ENCODE measurements at regions not wholly inside any gene's neighbourhood (a gene's known extent, or its start where the extent isn't known, plus 50 kb on each side); places are given as distances from the start of the nearest gene placed in this dataset.
"Not testable (repeated sequence)": the region's sequence is repeated elsewhere in the genome, so short reads cannot be mapped to it uniquely, and the experiment has no call there.

DNA sequence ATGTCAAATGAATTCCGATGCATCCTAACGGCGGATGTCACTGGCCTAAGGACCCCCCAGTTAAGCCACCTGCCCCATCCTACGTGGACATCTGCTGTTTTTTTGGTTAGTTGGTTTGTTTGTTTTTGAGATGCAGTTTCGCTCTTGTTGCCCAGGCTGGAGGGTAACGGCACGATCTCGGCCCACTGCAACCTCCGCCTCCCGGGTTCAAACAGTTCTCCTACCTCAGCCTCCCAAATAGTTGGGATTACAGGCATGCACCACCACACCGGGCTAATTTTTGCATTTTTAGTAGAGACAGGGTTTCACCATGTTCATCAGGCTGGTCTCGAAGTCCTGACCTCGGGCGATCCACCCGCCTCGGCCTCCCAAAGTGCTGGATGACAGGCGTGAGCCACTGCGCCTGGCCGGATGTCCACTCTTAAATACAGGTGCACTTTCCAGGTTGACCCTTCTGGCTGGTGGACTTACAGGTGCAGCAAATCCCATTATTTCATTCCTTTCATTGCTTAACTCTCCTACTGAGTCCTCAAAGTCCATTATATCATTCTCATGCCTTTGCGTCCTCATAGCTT is 206.2 kb downstream of the CRLF2 start:
- DNase-seq: no peak

DNA sequence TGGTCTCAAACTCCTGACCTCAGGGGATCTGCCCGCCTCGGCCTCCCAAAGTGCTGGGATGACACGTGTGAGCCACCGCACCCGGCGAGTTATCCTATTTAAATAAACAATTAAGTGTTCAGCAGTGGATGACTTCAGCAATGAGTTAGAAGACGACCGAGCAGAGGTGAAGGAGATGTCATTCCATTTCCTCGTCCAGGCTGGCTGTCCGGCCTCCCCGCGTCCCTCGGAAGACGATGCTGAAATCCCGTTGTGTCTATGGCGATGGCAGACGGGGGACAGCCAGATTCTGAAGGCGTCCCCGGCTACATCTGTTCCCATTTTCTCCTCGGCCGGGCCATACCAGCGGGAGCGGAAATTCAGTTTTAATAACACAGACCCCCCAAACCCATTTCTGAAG is 209.8 kb downstream of the CRLF2 start:
- DNase-seq: no peak

DNA sequence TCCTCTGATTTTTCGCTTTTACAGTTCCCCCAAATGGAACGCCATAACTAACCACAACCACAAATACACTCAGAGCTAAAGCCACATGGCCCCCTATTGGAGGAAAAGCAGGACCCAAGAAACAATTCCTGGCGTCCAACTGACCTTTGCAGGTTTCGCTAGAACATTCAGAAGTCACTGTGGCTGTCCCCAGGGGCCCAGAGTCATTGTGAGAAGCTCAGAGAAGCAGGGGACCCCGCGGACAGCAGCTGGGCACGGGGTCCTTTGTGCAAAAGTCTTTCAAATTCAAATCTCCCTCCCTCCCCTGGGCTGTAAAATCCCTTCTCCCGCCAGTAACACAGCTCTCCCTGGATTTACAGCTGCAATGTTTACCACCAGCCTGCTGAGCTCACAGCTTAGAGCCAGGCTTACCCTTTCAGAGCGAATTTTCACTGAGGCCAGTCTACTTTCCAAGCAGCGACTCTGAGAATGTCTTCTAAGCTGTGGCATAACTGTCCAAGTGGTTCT is 214.8 kb downstream of the CRLF2 start:
- DNase-seq: no peak

DNA sequence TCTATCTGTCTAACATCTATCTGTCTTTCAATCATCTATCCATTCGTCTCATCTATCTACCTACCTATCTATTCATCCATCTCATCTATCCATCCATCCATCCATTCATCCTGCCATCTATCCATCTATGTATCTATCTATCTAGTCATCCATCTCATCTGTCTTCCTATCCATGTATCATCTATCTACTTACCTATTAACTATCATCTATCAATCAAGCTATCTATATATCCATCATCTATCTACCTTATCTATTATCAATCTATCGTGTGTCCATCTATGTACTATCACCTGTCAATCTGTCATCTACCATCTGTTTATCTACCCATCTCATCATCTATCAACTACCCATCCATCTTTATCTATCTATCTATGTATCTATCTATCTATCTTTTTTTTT is 217.7 kb downstream of the CRLF2 start:
- DNase-seq: no peak

DNA sequence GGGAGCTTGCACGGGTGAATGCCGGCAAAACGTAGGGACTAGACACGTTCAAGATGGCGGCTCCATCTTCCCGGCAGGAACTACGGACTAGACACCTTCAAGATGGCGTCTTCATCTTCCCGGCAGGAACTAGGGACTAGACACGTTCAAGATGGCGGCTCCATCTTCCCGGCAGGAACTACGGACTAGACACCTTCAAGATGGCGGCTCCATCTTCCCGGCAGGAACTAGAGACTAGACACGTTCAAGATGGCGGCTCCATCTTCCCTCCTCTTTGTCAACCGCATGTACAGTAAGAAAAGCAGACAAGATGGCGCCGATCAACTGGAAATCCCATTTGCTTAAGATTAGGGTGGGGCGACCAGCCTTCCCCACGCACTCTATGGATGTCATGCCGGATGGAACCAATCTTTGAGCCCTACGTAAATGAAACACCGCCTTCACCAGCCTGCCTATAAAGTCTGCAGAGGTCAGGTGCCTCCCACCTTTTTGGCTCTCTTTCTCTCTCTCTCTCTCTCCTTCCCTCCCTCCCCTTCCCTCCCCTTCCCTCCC is 222.4 kb downstream of the CRLF2 start:
- peak; percentile 84 for DNase-seq

DNA sequence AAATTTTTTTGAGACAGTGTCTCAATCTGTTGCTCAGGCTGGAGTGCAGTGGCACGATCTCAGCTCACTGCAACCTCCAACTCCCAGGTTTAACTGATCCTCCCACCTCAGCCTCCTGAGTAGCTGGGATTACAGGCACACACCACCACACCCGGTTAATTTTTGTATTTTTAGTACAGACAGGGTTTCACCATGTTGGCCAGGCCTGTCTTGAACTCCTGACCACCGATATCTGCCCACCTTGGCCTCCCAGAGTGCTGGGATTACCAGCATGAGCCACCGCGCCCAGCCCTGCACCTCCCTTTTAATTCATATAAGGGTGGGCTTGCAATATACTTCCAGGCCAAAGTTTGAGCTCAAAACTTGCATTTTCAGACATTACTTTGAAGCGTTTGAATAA is 223.9 kb downstream of the CRLF2 start:
- not testable (repeated sequence) for DNase-seq

DNA sequence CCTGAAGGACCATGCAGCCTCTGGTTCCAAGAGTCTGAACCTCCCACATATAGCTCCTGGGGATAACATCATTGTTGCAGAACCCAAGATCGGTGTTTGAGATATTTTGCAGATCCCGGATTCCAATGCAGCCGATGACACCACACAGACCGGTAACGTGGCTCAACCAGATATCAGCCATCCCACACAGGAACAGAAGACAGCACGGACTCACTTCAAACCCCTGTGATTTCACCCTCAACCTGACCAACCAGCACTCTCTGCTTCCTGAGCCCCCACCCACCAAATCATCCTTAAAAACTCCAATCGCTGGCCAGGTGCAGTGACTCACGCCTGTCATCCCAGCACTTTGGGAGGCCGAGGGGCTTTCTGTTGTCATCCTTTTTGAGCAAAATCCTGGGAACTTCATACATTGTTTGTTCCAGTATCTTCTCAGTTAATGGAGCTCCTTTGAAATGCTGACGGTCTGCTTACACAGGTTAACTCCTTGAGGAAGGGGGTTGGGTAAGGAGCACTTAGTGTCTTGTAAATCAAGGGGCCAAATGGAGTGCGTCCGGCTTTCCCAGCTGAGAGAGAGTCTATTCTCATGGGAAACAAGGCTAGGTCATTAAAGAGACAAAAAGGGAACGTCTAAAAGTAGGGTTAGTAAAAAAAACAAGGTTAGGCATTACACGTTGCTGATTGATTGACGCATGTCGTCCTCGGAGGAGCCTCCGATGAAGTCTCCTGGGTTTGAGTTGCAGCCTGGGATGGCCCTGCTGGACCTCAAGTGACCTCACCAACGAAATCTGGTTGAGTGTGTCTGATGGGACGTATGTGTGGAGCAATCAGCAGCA is 230.4 kb downstream of the CRLF2 start:
- no peak for DNase-seq

DNA sequence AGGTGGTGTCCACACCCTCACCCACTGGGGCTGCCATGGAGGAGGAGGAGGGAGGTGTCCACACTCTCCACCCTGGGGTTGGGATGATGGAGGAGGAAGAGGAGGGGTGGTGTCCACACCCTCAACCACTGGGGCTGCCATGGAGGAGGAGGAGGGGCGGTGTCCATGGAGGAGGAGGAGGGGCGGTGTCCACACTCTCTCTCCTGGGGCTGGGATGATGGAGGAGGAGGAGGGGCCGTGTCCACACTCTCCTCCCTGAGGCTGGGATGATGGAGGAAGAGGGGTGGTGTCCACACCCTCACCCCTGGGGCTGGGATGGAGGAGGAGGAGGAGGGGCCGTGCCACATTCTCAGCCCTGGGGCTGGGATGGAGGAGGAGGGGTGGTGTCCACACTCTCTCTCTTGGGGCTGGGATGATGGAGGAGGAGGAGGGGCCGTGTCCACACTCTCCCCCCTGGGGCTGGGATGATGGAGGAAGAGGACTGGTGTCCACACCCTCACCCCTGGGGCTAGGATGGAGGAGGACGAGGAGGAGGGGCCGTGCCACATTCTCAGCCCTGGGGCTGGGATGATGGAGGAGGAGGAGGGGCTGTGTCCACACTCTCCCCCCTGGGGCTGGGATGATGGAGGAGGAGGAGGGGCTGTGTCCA is 231.7 kb downstream of the CRLF2 start:
- no peak for DNase-seq

DNA sequence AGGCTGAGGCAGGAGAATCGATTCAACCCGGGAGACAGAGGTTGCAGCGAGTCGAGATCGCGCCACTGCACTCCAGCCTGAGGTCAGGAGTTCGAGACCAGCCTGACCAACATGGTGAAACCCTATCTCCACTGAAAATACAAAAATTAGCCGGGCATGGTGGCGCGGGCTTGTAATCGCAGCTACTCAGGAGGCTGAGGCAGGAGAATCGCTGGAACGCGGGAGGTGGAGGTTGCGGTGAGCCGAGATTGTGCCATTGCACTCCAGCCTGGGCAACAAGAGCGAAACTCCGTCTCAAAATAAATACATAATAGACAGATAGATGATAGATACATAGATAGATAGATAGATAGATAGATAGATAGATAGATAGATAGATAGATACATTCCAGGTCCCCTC is 233.3 kb downstream of the CRLF2 start:
- DNase-seq: not testable (repeated sequence)

DNA sequence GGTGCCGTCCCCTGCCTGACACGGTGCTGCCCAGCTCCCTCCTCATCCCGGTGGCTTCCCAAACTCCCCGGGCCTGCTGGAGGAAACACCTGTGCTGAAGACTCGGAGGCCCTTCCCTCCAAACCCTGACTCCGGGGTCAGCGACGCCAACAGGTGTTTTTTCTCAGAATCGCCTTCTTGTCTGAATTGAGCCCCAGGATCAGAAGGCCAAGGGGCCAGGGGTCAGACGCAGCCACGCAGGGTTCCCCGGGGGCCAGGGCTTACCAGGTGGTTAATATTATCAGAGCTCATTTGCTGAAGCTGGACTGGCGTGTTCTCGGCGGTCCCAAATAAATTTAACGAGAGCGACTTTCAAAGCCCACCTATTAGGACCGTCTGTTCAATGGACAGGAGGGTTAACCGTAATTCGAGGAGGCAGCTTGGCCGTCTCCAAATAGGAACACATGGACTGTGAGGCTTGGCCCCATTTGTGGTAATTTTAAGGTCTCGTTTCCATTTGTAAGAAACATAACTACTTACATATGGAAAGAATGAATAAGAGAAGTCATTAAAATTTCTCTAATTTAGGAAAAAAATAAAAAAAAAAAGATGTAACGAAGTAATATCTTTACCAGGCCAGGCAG is 239.3 kb downstream of the CRLF2 start:
- DNase-seq: no peak

DNA sequence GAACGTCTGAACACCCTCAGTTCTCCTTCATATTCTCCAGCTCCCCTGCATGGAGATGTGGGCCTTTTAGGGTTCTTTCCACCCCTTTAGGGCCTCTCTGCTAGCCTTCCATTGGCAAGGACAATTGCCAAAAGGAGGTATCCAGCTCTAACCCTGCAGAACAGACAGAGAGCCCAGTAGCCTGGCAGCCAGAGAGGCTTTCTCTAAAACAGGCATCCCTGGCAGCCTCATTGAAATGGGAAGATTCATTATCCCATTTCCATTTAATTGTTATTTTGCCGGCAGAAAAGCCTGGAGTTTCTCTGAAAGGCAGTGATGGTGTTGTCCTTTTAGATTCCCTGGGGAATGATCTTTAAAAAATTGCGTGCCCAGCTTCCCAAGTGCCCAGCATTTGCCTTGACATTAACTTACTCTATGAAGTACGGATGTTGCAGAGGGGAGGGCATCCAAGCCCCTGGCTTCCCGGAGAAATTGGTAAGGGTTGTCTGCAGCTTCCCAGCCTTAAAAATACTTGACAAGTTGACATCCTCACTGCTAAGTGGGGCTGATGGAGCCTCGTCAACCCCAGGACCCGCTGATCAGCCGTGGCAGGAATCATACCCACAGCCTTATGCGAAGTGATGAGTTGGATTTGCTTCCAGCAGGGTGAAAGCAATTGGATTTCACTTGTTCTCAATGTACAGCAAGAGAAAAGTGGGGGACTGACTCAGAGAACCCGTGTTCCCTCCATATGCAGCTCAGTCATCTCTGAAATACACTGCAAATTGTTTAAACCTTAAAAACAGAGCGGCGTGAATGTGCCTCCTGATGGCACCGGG is 244.1 kb downstream of the CRLF2 start:
- no peak for DNase-seq

DNA sequence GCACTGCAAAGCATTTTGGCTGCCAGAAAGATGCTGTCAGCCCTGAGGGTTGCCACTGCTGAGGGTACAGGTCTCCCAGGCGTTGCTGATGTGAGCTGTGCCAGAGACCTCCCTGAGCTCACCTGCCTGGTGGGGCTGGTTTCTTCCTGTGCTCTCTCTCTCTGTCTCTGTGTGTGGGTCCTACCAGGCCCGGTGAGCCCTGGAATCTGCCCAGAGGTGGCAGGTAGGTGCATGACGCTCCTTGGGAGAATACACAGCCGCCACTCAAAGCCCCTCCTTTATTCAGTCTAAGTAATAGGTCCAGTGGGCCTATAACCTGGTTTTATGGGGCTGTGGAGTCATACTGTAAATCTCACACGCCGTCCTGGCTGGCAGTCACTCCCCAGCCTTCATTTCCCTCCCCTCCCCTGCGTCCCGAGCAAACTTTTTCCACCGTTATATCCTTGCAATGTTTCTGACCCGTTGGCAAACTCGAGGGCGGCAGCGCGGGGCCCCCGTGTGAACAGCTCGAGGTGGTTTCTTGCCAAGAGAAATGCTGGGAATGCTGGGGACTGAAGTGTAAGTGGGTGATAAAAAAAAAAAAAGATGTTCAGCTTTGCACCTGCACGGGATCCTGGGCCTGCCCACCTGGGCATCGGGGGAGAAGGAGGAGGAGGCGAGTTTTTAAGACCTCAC is 245.9 kb downstream of the CRLF2 start:
- no peak for DNase-seq

DNA sequence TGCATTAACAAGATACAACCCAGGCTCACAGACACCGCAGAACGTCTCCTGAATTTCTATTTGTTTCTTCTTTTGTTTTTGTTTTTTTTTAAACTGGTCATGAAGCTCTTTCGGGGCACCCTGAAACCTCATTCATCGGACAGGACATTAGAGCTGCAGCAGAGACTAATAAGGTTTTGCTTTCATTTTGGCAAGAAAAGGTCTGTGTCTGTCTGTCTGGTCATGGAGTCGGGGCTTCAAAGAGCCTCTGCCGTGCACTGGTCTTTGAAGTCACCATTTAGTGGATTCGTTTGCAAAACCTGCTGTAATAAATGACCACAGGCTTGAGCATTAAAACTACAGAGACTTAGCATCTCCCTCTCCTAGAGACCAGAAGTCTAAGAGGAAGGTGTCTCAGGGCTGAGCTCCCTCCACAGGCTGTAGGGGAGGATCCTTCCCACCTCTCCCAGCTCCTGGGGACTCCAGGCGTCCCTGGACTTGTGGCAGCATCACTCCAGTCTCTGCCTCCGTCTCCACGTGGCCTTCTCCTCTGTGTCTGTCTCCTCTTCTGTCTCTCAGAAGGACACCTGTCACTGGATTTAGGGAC is 247.5 kb downstream of the CRLF2 start:
- no peak for DNase-seq

DNA sequence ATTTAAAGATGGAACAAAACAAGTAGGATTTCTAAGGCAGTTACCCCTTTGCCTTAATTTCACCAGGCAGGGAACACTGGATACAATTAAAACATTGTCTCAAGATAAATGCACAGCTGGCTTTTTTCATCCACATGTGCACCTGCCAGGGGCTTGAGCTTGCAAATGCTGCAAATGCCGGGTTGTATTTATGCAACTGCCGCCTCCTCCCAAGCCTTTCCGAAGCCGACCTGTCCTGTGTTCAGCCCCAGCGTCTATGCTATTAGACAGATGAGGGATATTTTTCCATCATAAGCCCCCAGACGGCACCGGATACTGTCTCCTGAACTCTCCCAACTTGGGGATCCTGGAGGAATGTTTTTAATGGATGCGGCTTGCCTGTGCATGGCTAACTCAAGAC is 251.6 kb downstream of the CRLF2 start:
- DNase-seq: no peak

DNA sequence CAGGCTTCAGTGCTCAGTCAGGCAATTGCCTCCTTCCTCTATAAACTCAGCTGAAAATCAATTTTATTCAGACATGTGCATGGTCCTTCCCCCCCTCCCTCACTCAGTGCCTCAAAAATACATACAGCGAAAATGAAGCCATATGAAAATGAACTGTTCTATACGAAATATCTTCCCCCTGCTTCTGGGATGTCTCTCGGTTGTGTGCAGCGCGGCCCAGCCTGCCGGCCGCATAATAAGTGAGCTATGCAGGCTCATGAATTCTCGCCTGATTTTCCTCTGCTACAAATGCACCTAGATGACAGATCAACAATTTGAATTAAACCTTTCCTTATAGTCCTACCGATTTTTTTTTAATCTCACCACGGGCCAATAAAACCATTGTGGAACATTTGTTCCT is 252.9 kb downstream of the CRLF2 start:
- no peak for DNase-seq

DNA sequence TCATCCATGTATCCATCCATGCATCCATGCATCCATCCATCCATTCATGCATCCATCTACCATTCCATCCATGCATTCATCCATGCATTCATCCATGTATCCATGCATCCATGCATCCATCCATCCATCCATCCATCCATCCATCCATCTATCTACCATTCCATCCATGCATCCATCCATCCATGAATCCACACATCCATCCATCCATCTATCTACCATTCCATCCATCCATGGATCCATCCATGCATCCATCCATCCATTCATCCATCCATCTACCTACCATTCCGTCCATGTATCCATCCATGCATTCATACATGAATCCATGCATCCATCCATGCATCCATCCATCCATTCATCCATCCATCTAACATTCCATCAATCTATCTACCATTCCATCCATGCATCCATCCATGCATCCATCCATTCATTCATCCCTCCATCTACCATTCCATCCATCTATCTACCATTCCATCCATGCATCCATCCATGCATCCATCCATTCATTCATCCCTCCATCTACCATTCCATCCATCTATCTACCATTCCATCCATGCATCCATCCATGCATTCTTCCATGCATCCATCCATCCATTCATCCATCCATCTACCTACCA is 257.2 kb downstream of the CRLF2 start:
- not testable (repeated sequence) for DNase-seq

DNA sequence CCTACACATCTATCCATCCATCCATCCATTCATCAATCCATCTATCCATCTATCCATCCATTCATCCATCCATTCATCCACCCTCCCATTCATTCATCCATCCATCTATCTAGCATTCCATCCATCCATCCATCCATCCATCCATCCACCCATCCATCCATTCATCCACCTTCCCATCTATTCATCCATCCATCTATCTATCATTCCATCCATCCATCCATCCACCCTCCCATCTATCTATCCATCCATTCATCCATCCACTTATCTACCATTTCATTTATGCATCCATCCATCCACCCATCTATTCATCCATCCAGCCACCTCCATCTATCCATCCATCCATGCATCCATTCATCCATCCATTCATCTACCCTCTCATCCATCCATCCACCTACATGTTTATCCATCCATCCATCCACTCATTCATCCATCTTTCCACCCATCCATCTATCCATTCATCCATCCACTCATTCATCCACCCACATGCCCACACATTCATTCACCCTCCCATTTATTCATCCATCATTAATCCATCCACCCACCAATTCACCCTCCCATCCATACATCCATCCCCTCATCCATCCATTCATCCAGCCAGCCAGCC is 258.5 kb downstream of the CRLF2 start:
- no peak for DNase-seq

DNA sequence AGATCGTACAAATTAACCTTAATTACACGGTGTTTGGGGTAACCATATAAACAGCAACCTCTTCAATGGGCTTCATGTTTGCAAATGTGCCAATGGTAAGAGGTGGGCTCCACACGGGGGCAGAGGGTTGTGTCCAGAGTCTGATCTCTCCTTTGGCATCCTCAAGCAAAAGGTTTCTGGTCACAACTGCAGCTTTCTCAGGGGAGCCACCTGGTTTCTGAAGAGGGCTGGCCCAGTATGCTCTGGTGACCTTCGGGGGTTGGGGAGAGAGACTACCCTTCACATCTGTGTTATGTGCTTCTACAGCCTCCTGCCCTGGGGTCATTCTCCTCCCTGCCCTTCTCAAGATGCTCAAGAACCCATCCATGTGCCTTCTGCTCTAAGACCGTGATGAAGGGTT is 259.6 kb downstream of the CRLF2 start:
- DNase-seq: no peak

DNA sequence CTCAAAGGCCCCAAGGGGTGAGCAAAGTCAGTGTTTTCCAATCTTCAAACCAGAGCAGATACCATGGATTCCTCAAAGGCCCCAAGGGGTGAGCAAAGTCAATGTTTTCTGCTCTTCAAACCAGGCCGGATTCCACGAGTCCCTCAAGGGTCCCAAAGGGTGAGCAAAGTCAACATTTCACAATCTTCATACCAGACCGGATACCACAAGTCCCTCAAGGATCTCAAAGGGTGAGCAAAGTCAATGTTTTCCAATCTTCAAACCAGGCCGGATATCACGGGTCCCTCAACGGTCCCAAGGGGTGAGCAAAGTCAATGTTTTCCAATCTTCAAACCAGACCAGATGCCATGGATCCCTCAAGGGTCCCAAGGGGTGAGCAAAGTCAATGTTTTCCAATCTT is 265.2 kb downstream of the CRLF2 start:
- DNase-seq: not testable (repeated sequence)

DNA sequence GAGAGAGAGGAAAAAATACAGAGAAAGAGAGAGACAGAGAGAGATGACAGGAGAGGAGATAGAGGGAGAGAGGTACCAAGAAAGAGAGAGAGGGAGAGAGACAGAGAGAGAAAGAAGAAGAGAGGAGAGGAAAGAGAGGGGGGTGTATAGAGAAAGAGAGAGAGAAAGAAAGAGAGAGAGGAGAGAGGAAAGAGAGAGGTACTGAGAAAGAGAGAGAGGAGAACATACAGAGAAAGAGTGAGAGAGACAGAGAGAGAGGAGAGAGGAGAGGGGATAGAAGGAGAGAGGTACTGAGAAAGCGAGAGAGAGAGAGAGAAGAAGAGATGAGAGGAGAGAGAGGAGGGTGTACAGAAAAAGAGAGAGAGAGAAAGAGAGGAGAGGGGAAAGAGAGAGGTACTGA is 269.4 kb downstream of the CRLF2 start:
- DNase-seq: no peak
